GM21526 (cell line): ENCODE measurements at regions not wholly inside any gene's neighbourhood (a gene's known extent, or its start where the extent isn't known, plus 50 kb on each side); places are given as distances from the start of the nearest gene placed in this dataset.

Source experiments
- ATAC-seq: cut with Tn5 transposase; IDR thresholded peaks from one replicate; pipeline ENCODE4 v1.9.1; 2021; ENCODE audit warnings: moderate library complexity; ENCODE audit not compliant: unreplicated experiment, low FRiP score

GRCh38 chr12:98319716-98320425 is 195.5 kb upstream of the TMPO start:
- no peak for ATAC-seq

DNA sequence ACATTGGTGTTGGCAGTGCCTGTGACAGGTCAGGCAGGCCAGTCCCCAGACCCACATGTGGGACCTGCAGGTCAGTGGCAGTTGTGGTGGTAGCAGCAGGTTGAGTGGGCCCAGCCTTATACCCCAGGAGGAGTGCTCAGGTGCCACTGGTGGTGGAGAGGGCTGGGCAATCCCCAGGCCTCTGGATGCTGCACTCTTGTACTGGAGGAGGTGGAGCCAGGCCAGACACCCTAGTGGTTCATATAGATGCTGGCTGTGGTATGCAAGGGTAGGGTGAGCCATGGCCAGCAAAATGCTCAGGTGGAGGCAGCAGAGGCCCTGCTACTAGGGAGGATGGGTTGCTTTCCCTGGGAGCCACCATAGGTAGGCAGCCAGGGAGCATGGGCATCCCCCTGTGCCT is 190.4 kb upstream of the TMPO start:
- no peak for ATAC-seq

GRCh38 chr12:98328467-98328866 is 186.9 kb upstream of the TMPO start:
- ATAC-seq: no peak

- no peak for ATAC-seq
These were observed 185.8 kb upstream of the TMPO start for GRCh38 chr12:98329589-98329988.

GRCh38 chr12:98332642-98333041 is 182.7 kb upstream of the TMPO start:
- ATAC-seq: peak; percentile 60

GRCh38 chr12:98334768-98335167 is 180.6 kb upstream of the TMPO start:
- ATAC-seq: no peak

GRCh38 chr12:98341026-98341425 is 174.4 kb upstream of the TMPO start:
- no peak for ATAC-seq

- ATAC-seq: no peak
These were observed 173.7 kb upstream of the TMPO start for GRCh38 chr12:98341732-98342131.

- ATAC-seq: no peak
These were observed 172.3 kb upstream of the TMPO start for GRCh38 chr12:98343002-98343567.

GRCh38 chr12:98344046-98344930 is 171.1 kb upstream of the TMPO start:
- ATAC-seq: no peak

DNA sequence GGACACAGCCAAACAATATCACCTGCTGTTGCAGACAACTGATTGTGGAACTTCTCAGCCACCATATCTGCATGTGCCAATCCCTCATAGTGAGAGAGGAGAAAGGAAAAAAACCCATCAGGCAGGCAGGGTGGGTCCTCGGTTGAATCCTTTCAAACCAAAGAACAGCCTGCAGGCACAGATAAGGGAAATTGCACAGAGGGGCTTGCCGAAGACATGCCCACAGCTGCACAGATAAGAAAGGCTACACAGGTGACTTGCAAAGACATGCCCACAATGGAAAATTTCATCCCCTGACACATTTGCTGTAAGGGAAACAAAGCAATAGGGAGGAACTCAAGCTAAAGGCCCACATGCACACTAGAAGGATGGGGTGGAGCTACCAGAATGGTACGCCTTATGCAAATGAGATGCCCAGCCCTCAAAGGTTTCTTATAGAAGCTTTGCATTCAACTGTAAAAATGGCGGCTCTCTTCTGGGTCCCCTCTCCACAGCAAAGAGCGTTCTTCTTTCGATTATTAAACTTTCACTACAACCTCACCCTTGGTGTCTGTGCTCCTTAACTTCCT is 170.0 kb upstream of the TMPO start:
- ATAC-seq: no peak

GRCh38 chr12:98351089-98351488 is 164.3 kb upstream of the TMPO start:
- ATAC-seq: no peak

GRCh38 chr12:98351784-98352183 is 163.6 kb upstream of the TMPO start:
- ATAC-seq: no peak

GRCh38 chr12:98352218-98352811 is 163.1 kb upstream of the TMPO start:
- ATAC-seq: no peak

- no peak for ATAC-seq
These were observed 162.6 kb upstream of the TMPO start for GRCh38 chr12:98352835-98353234.

GRCh38 chr12:98354520-98355035 is 160.8 kb upstream of the TMPO start:
- ATAC-seq: no peak

DNA sequence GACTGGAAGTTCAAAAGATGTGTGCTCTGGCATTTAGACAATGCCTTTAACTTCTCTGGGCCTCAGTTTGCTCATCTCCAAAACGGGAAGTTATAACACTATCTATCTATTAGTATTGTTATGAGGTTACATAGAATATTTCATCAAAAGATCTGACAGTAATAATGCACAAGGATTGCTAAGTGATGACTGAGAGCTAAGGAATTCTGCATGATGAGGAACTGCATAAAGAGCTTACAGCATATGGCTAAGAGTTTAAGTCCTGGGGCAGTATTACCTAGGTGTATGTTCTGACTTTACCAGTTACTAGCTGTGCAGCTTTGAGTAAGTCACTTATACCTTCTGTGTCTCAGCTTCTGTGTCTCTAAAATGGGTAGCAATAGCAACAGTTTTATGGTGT is 160.1 kb upstream of the TMPO start:
- ATAC-seq: no peak

- no peak for ATAC-seq
These were observed 159.5 kb upstream of the TMPO start for GRCh38 chr12:98355933-98356332.

GRCh38 chr12:98358144-98358543 is 157.2 kb upstream of the TMPO start:
- no peak for ATAC-seq

GRCh38 chr12:98359856-98360255 is 155.5 kb upstream of the TMPO start:
- no peak for ATAC-seq

GRCh38 chr12:98360401-98360800 is 155.0 kb upstream of the TMPO start:
- ATAC-seq: no peak
